ENCODE measurements at regions not wholly inside any gene's neighbourhood (a gene's known extent, or its start where the extent isn't known, plus 50 kb on each side); places are given as distances from the start of the nearest gene placed in this dataset.

GRCh38 chr7:33804140-33804660 is 101.1 kb upstream of the BMPER start:
- Histone ChIP-seq H3K27ac (no peak overlapping the region), H3K4me3 (no peak overlapping the region)

- no peak overlapping the region for H3K27ac ChIP-seq
Observed at GRCh38 chr7:33805630-33806233, 99.6 kb upstream of the BMPER start.

GRCh38 chr7:33806298-33807154 is 98.8 kb upstream of the BMPER start:
- no peak overlapping the region for H3K27ac ChIP-seq

More at GRCh38 chr7:33805630-33806233, 99.6 kb upstream of the BMPER start:
- no peak overlapping the region for H3K4me3 ChIP-seq

GRCh38 chr7:33807155-33807530 is 98.2 kb upstream of the BMPER start:
- no peak overlapping the region for H3K27ac ChIP-seq
- no peak overlapping the region for H3K4me3 ChIP-seq

More at GRCh38 chr7:33806298-33807154, 98.8 kb upstream of the BMPER start:
- no peak overlapping the region for H3K4me3 ChIP-seq

GRCh38 chr7:33807779-33808482 is 97.4 kb upstream of the BMPER start:
- no peak overlapping the region for H3K4me3 ChIP-seq
- H3K27ac ChIP-seq = no peak overlapping the region

GRCh38 chr7:33809228-33809627 is 96.1 kb upstream of the BMPER start:
- no peak overlapping the region for H3K27ac ChIP-seq

GRCh38 chr7:33810356-33810755 is 95.0 kb upstream of the BMPER start:
- Histone ChIP-seq H3K4me3 (no peak overlapping the region), H3K27ac (no peak overlapping the region)

More at GRCh38 chr7:33809228-33809627, 96.1 kb upstream of the BMPER start:
- H3K4me3 ChIP-seq = no peak overlapping the region

GRCh38 chr7:33813331-33813730 is 92.0 kb upstream of the BMPER start:
- Histone ChIP-seq H3K27ac (no peak overlapping the region), H3K4me3 (no peak overlapping the region)

- H3K27ac ChIP-seq = no peak overlapping the region
- no peak overlapping the region for H3K4me3 ChIP-seq
Observed at GRCh38 chr7:33814400-33814799, 90.9 kb upstream of the BMPER start.

- H3K27ac ChIP-seq = no peak overlapping the region
- H3K4me3 ChIP-seq = no peak overlapping the region
Observed at GRCh38 chr7:33814936-33815335, 90.4 kb upstream of the BMPER start.

- H3K4me3 ChIP-seq = no peak overlapping the region
- H3K27ac ChIP-seq = no peak overlapping the region
Observed at GRCh38 chr7:33815336-33815735, 90.0 kb upstream of the BMPER start.

GRCh38 chr7:33816106-33816505 is 89.2 kb upstream of the BMPER start:
- H3K4me3 ChIP-seq = no peak overlapping the region

GRCh38 chr7:33819658-33820057 is 85.7 kb upstream of the BMPER start:
- Histone ChIP-seq H3K4me3 (no peak overlapping the region), H3K27ac (no peak overlapping the region)

More at GRCh38 chr7:33816106-33816505, 89.2 kb upstream of the BMPER start:
- H3K27ac ChIP-seq = no peak overlapping the region

GRCh38 chr7:33820206-33820605 is 85.1 kb upstream of the BMPER start:
- no peak overlapping the region for H3K4me3 ChIP-seq

GRCh38 chr7:33821970-33822369 is 83.4 kb upstream of the BMPER start:
- Histone ChIP-seq H3K27ac (no peak overlapping the region), H3K4me3 (no peak overlapping the region)

More at GRCh38 chr7:33820206-33820605, 85.1 kb upstream of the BMPER start:
- no peak overlapping the region for H3K27ac ChIP-seq

- Histone ChIP-seq H3K27ac (no peak overlapping the region), H3K4me3 (no peak overlapping the region)
Observed at GRCh38 chr7:33823913-33824312, 81.4 kb upstream of the BMPER start.

GRCh38 chr7:33824911-33825459 is 80.4 kb upstream of the BMPER start:
- no peak overlapping the region for H3K4me3 ChIP-seq
- H3K27ac ChIP-seq = no peak overlapping the region

- Histone ChIP-seq H3K27ac (no peak overlapping the region), H3K4me3 (no peak overlapping the region)
Observed at GRCh38 chr7:33825644-33826043, 79.7 kb upstream of the BMPER start.

GRCh38 chr7:33829536-33829935 is 75.8 kb upstream of the BMPER start:
- no peak overlapping the region for H3K27ac ChIP-seq
- no peak overlapping the region for H3K4me3 ChIP-seq

Data from skin epidermis (tissue), 12 donors.